Gastroesophageal sphincter (tissue), 4 donors: ENCODE measurements at regions not wholly inside any gene's neighbourhood (a gene's known extent, or its start where the extent isn't known, plus 50 kb on each side); places are given as distances from the start of the nearest gene placed in this dataset.
"Not testable (repeated sequence)": the region's sequence is repeated elsewhere in the genome, so short reads cannot be mapped to it uniquely, and the experiment has no call there.

ENCODE experiments used
- ATAC-seq: fragments of 150-250 bp; one replicate; pipeline ENCODE4 v1.9.1; 2016; ENCODE audit warnings: mild to moderate bottlenecking, moderate library complexity
- H3K27ac ChIP-seq, 4 donors: fragments of 200-600 bp; sonication (generic) in 3 of 4; 1 replicate in 3 of 4; 2 replicates in 1 of 4; pipeline ENCODE4 v1.5.1; 2016 to 2019
- H3K27me3 ChIP-seq: fragments of 200-600 bp; sonication (generic); one replicate; pipeline ENCODE4 v1.5.1; 2019
- H3K36me3 ChIP-seq, 2 donors: fragments of 200-600 bp; sonication (generic); one replicate each; pipeline ENCODE4 v1.5.1; 2019; ENCODE audit warnings: control low read depth in 1 of 2
- H3K4me1 ChIP-seq, 3 donors: fragments of 200-600 bp; sonication (generic); 1 replicate in 2 of 3; 2 replicates in 1 of 3; pipeline ENCODE4 v1.5.1; 2016 to 2019; ENCODE audit warnings: control low read depth in 2 of 3
- H3K4me3 ChIP-seq, 2 donors: fragments of 200-600 bp; sonication (generic); one replicate each; pipeline ENCODE4 v1.5.1; 2019; ENCODE audit warnings: mild to moderate bottlenecking in 1 of 2, moderate library complexity in 1 of 2
- H3K9me3 ChIP-seq, 3 donors: fragments of 200-600 bp; sonication (generic); one replicate each; pipeline ENCODE4 v1.5.1; 2017 to 2019; ENCODE audit warnings: control low read depth in 2 of 3
- EP300 ChIP-seq: sonication (generic); formaldehyde crosslinking; IDR thresholded peaks from one replicate; pipeline ENCODE4 v1.6.1; 2017; ENCODE audit warnings: antibody characterized with exemption, mild to moderate bottlenecking
- POLR2A ChIP-seq, 2 donors: fragments of 450-650 bp; IDR thresholded peaks; one replicate each; pipeline ENCODE4 v1.6.1; 2017; ENCODE audit warnings: antibody characterized with exemption in 2 of 2, mild to moderate bottlenecking in 2 of 2, moderate library complexity in 1 of 2
- POLR2AphosphoS5 ChIP-seq: sonication (generic); formaldehyde crosslinking; IDR thresholded peaks from one replicate; pipeline ENCODE4 v1.6.1; 2017; ENCODE audit warnings: antibody characterized with exemption
- WGBS, 2 donors: methylation state at CpG; one replicate each; pipeline ENCODE4 v1.1.5; 2018; ENCODE audit warnings: low coverage in 1 of 2; 5-methylcytosine and 5-hydroxymethylcytosine counted together
- TF ChIP-seq, protein P1 (sequence below), 4 experiments: fragments of 200-600 bp in 2 of 4; fragments of 450-650 bp in 2 of 4; sonication (generic) in 1 of 4; IDR thresholded peaks; one replicate each; pipeline ENCODE4 v1.5.1; 2017 to 2019; ENCODE audit warnings: antibody characterized with exemption in 4 of 4, mild to moderate bottlenecking in 2 of 4, moderate library complexity in 2 of 4

DNA sequence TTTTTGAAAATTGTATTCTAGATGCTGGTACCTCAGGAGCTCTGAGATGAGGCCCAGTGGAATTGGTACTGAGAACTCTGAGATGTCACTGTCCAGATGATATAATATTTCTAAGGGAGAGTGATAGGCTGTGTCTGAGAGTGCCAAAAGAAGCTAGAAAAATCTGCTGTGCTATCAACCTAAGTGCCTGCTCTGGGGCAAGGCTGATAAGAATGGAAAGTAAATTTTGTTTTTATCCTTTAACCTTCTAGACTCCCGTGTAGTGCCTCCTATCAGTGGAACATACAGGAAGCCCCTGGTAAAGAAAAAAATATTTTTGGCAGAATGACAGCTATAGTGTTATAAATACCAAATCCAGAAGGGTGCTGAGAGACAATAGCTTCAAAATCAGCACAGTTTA, 348.2 kb downstream of the TFAP2B start:
- TF ChIP-seq, protein P1, sequence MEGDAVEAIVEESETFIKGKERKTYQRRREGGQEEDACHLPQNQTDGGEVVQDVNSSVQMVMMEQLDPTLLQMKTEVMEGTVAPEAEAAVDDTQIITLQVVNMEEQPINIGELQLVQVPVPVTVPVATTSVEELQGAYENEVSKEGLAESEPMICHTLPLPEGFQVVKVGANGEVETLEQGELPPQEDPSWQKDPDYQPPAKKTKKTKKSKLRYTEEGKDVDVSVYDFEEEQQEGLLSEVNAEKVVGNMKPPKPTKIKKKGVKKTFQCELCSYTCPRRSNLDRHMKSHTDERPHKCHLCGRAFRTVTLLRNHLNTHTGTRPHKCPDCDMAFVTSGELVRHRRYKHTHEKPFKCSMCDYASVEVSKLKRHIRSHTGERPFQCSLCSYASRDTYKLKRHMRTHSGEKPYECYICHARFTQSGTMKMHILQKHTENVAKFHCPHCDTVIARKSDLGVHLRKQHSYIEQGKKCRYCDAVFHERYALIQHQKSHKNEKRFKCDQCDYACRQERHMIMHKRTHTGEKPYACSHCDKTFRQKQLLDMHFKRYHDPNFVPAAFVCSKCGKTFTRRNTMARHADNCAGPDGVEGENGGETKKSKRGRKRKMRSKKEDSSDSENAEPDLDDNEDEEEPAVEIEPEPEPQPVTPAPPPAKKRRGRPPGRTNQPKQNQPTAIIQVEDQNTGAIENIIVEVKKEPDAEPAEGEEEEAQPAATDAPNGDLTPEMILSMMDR (IDR thresholded peaks at IDR 0.05): no peak
- TF ChIP-seq POLR2A (IDR thresholded peaks at IDR 0.05): no peak
- TF ChIP-seq POLR2AphosphoS5: no peak
- no peak for TF ChIP-seq EP300
- Histone ChIP-seq H3K27ac (no peak overlapping the region), H3K4me1 (no peaks in the 10 kb centered on the region), H3K4me3 (no peak overlapping the region), H3K9me3 (peaks cover 0 to 9% (median 0%) of the 10 kb centered on the region in 3 donors), H3K36me3 (no peaks in the 10 kb centered on the region), H3K27me3 (no peaks in the 10 kb centered on the region)
- no peak for ATAC-seq
- 0 to 57% methylated on average over 1 of the region's 1 CpG for WGBS, 2 donors

- no peak overlapping the region for H3K27ac ChIP-seq
- no peaks in the 10 kb centered on the region for H3K4me1 ChIP-seq
- H3K27me3 ChIP-seq: no peaks in the 10 kb centered on the region
- no peak overlapping the region for H3K4me3 ChIP-seq
- no peaks in the 10 kb centered on the region for H3K36me3 ChIP-seq
- no peak for TF ChIP-seq EP300
- TF ChIP-seq, protein P1 (IDR thresholded peaks at IDR 0.05): no peak
- no peak for TF ChIP-seq POLR2AphosphoS5
- no peak for TF ChIP-seq POLR2A (IDR thresholded peaks at IDR 0.05)
- H3K9me3 ChIP-seq: peaks cover 0 to 9% (median 0%) of the 10 kb centered on the region in 3 donors
- ATAC-seq: no peak
- 50 to 71% methylated on average over 1 of the region's 1 CpG for WGBS, 2 donors
Observed at GRCh38 chr6:51167468-51167867, 348.8 kb downstream of the TFAP2B start.

DNA sequence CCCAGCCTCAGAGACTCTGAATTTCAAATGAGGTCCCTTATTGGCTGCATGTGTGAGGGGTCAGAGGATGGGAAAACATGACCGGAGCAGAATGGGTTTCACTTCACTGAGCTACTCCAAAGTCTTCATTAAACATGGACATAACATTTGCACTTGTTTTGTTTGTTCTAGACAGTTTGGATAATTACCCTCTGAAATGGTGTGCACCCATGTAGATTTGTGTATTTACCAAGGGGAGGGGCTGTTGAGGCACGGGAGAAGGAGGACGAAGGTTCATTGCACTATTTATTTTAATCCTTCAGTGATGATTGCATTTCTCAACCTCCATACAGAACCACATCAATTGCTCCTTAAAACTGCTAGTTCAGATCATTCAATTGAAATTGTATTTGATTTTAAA, 364.2 kb downstream of the TFAP2B start:
- no peak for ATAC-seq
- Histone ChIP-seq H3K9me3 (peaks cover 0 to 3% (median 0%) of the 10 kb centered on the region in 3 donors), H3K4me1 (no peaks in the 10 kb centered on the region), H3K36me3 (no peaks in the 10 kb centered on the region), H3K27me3 (no peaks in the 10 kb centered on the region), H3K4me3 (no peak overlapping the region), H3K27ac (no peak overlapping the region)
- WGBS, 2 donors: 25 to 52% methylated on average over 3 of the region's 3 CpGs
- TF ChIP-seq POLR2A (IDR thresholded peaks at IDR 0.05): no peak
- TF ChIP-seq POLR2AphosphoS5: no peak
- TF ChIP-seq EP300: no peak
- TF ChIP-seq, protein P1 (IDR thresholded peaks at IDR 0.05): no peak

DNA sequence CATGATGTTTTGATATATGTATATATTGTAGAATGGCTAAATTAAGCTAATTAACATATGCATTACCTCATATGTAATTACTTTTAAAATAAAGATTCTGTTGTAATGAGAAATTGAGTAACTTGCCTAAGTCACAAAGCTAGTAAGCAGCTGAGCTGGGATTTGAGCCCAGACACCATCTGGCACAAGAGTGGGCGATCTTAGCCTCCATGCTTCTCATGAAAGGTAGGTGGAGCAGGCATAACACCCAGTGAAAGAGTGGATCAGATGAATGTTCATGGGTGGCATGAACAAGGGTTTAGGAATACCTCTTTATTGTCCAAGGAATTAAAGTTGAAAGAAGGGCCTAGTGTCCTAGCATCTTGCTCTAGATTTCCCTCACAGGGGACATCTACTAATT, 365.4 kb downstream of the TFAP2B start:
- Histone ChIP-seq H3K36me3 (no peaks in the 10 kb centered on the region), H3K27ac (no peak overlapping the region), H3K4me1 (no peaks in the 10 kb centered on the region), H3K4me3 (no peak overlapping the region), H3K27me3 (no peaks in the 10 kb centered on the region), H3K9me3 (peaks cover 0 to 3% (median 0%) of the 10 kb centered on the region in 3 donors)
- 78 to 100% methylated on average over 1 of the region's 1 CpG for WGBS, 2 donors
- no peak for ATAC-seq
- TF ChIP-seq POLR2AphosphoS5 (no peak), POLR2A (IDR thresholded peaks at IDR 0.05) (no peak), EP300 (no peak)
- TF ChIP-seq, protein P1 (IDR thresholded peaks at IDR 0.05): no peak

GRCh38 chr6:51193163-51193562, 374.5 kb downstream of the TFAP2B start:
- WGBS, 2 donors: 80 to 88% methylated on average over 1 to 3 of the region's 7 CpGs
- H3K27ac ChIP-seq: not testable (repeated sequence)

More at GRCh38 chr6:51193163-51193562, 374.5 kb downstream of the TFAP2B start:
- not testable (repeated sequence) for H3K27me3 ChIP-seq, H3K36me3 ChIP-seq, H3K4me3 ChIP-seq, H3K9me3 ChIP-seq, H3K4me1 ChIP-seq, ATAC-seq
